Activated T-cell treated with anti-CD3 and anti-CD28 coated beads, Interleukin-2, amount 50 U/mL, for 1 hour (primary cell): ENCODE measurements at regions not wholly inside any gene's neighbourhood (a gene's known extent, or its start where the extent isn't known, plus 50 kb on each side); places are given as distances from the start of the nearest gene placed in this dataset.
"Not testable (repeated sequence)": the region's sequence is repeated elsewhere in the genome, so short reads cannot be mapped to it uniquely, and the experiment has no call there.

Experiments
- DNase-seq: peaks from one replicate; pipeline ENCODE4 v3.0.0-alpha.2; 2020

DNA sequence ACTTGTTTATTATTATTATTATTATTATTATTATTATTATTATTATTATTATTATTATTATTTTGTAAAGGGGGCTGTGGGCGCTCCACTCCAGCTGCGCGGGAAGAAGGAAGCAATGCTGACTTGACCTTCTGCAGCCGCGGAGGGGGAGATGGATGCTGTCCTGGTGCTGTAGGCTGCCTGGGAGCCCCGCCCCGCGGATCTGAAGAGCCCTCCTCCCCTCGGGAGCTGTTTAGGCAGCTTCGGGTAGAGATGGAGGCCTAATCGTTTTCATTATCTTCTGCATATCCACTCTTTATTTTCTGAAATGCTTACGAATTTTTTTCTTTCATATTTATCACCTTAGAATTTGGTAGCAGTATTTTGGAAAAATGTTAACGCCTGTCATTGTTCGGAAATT, 101.2 kb upstream of the KLF6 start:
- no peak for DNase-seq

DNA sequence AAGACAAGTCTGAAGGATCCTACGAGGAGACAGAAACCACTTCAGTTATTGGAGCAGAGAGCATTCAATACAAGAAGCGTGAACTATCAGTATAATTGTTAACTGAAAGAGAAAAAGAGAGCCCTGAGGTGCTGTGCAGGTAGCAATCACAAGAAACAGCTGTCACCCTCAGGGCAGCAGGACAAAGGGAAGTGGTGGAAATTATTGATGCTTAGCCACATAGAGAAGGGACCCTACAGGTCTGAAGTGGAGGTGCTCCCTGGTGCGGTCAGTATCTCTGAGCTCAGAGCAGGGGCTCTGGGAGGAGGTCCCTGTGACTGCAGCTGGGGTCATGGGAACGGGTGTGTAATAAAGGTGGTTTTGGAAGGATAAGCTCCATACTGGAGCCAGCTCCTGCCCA, 97.8 kb upstream of the KLF6 start:
- DNase-seq, result no peak

DNA sequence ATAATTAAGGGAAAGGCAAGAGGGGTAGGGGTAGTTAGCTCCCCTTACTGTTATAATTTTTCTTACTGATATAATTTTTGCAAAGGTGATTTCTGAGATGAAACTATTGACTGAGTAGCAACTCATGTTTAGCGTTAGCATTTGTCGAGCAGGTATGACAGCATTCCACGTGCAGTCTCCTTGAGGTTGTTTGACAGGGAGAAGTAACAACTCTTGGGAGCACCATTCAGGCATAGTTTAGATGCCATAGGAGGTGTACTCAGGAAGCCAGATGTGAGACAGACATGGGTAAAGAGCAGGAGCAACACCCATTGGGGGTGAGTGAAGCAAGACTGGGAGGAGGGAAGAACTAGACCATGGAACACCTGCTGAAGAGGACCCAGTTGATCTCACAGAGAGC, 96.6 kb upstream of the KLF6 start:
- no peak for DNase-seq

DNA sequence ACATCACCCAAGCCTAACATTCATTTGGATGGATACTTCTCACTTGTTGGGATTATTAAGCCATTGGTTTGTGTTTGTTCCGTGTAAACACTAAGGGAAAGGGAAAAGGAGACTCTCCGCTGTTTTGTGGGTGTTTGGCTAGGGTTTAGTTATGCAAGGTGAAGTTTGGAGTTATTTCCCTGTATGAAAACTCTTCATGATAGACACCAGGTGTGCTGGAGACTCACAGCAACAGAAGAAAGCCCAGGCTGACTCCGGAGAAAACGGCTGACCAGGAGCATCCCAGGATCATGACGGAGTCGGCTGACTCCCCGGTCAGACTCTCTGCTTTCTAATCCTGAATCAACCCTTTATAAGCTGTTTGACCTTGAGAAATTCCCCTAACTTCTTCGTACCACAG, 94.1 kb upstream of the KLF6 start:
- DNase-seq, result no peak

DNA sequence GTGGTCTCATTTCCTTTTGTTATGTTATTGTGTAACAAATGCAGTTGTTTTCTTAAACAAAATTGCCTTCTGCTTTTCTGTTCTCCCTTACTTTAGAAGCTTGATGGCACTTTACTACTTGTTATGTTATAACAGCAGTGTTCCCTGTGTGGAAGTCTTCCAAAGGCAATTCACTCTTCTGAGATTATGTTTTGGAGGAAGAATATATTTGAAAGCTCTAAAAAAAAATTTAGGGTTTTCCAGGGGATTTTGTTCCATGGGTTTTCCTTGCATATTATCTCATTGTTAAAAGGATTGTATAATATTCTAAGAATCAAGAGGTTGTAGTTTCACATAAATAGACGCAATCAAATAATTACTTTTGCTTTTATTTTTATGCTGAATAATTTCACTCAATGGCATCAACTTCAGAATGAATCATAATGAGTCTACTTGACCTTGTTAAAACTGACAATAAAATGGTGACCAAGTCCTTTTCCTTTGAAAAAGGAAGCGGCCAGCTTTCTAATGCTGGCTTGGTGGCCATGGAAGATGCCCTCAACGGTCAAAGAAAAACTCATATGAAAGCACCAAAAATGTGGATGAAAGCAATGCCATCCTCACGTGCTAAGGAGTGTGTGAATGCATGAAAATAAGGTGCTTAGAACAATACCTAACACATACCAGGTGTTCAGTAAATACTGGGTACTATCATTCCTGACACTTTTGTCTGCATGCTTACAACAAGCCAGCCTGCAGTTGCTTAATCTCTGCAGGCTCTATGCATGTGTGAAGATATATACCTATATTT, 92.4 kb upstream of the KLF6 start:
- DNase-seq, result no peak

DNA sequence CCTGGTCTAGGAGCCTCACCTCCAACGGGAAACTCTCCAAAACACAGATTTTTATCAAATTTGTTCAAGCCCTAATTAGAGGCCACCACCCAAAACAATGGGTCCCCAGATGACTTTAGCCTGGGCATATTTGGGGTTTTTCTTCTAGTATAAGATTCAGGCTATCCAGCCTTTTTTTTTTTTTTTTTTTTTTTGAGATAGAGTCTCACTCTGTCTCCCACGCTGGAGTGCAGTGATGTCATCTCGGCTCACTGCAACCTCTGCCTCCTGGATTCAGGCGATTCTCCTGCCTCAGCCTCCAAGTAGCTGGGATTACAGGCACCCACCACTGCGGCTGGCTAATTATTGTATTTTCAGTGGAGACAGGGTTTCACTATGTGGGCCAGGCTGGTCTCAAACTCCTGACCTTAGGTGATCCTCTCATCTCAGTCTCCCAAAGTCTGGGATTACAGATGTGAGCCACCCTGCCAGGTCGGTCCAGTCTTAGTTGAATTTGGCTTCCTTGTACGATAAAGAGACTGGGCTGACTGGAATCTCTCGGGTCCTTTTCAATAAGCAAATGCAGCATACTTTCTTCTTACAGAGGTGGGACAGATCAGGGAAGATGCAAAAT, 91.4 kb upstream of the KLF6 start:
- no peak for DNase-seq

DNA sequence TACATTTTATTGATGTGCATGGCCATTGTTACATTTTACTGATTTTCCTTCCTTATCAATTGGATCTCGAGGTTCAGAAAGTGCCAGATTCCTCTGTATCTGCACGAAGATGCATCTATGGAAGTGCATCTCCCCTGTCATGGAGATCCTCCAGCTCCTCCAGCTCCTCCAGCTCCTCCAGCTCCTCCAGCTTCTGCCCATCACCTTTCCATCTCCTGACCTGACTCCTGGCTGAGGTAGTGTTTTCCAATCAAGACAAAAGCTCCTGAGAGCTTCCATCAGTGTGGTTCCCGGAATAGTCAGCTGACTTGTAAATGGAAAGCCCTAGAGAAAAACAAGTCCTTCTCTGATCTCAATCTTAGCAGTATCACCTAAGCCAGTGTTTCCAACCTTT, 90.8 kb upstream of the KLF6 start:
- no peak for DNase-seq

DNA sequence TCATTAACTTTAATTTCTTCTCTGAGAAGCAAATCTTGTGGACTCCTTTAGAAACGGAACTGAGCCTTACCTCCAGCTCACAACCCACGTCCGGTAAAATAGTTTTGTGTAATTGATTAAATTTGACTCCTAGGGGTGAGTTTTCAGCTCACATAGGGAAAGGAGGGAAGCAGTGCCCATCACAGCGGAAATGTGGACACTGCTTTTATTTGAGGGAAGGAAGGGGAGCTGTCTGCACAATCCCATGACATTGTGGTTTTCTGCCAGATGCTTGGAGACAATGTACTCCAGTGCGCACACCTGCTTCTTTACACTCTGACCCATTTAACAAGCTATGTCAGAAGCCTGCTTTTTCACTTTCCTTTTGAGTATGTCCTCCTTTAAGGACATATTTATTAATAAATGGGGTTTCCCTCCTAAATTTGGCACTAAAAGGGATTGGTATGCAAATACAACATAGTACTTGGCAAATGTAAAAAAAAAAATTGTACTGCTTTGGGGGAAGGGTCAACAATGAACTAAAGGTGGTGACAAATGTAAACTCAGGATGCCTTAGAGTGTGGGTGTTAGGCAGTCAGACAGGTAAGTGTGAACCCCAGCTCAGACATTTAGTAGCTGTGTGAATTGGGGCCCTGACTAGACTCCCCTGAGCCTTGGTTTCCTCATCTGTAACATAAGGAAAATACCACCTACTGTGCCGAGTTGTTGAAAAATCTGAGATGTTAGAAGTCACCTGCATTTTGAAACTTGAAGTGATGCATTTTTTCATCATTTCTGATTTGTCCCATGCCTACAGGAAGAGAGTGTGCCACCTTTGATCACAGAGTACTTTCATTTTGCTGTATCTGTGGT, 90.2 kb upstream of the KLF6 start:
- peak; percentile 34 for DNase-seq

DNA sequence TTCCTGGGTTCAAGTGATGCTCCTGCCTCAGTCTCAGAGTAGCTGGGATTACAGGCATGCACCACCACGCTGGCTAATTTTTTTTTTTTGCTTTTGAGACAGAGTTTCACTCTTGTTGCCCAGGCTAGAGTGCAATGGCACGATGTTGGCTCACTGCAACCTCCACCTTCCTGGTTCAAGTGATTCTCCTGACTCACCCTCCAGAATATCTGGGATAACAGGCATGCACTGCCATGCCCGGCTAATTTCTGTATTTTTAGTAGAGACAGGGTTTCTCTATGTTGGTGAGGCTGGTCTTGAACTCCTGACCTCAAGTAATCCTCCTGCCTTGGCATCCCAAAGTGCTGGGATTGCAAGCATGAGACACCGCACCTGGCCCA, 89.6 kb upstream of the KLF6 start:
- DNase-seq, result not testable (repeated sequence)

DNA sequence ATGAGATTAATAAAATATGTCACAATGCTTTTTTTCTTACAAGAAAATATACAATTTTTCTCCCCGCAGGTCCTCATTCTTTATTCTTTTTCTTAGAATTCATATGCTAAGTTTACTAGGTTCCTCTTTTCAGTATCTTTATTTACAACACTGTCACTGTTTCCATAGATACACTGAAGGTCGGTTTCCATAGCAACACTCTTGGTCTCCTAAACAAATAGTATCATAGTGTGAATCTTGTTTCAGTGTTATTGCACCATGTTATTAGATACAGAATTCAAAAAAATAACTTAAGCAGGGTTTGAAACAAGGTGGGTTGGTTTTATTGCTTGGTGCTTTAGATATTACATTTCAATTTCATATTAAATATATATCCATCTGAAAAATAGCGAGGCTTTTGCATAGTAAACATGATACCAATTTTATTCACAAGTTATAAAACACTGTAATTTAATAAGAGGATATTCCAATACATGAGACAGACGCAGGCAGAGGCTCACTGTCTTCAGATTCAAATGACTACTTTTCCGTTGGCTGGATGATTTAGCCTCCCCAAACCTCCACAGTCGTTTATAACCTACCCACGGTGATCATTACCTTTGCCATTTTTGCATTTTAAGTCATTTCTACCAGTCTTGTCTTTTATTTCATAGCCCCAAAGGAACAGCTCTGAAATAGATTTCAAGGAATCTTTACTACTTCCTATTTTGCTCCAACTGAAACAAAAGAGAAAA, 88.9 kb upstream of the KLF6 start:
- no peak for DNase-seq

DNA sequence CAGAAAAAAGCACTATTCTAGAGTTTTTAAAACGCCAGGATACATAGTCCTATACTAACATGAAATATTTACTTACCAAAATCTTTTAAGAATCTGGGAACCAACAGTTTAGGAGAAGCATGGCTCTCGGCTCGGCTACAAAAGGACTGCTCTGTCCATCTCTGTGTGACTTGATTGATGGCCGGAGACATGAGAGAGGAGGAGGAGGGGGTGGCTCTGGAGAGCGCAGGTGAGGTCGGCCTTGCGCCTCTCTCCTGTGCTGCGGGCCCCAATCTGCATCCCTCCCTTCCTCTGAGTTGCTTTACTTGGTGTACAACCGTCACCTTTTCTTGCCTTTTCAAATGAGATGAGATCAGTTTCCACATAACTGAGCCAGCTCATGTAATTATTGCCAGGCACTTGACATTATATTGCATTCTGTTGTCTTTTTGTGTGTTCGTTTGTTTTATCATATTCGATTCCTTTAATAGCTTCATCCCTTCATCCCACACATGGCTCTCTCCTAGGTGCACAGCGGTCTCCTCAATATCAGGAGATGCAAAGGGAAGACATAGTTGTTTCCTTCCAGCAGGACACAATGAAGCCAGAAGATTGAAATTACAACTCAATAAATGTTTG, 87.8 kb upstream of the KLF6 start:
- DNase-seq, result no peak

DNA sequence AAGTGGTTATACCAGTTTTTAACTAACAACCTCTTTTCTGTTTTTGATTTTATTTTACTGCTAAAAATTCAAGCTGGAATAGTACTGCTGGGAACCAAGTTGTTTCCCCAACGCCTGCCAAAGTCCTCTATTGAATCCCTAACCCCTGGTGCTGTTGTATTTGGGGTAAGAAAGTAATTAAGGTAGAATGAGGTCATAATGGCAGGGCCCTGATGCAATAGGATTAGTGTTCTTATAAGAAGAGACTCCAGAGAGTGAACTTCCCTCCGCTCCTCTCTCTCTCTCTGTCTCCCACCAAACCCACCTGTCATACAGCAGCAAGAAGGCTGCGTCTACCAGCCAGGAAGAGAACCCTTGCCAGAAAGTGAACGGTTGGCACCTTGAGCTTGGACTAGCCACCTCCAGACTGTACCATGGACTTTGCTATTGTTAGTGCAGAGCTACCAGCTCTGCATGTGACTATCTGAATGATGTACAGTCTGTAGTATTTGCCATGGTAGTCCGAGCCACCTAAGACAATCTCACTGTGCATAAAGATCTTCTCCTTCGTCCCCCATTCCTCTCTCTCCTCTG, 86.5 kb upstream of the KLF6 start:
- DNase-seq, result no peak

DNA sequence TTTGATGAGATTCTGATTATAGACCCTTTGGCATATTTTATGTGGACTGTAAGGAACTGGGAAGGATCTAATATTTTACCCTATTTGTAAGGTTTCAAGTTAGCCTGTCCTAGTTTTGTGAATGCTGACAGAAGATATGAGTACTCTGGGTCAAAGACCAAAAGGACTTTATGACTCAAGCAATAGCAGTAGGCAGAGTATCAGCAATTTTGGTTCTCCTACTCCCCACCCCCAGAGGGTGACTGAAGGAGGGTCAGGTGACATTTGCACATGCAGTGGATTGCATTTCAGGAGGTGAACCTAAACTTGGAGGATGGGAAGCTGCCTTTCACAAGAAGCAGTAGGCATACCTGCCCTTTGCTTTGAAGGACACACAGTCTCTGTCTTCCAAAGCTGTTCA, 84.0 kb upstream of the KLF6 start:
- no peak for DNase-seq

DNA sequence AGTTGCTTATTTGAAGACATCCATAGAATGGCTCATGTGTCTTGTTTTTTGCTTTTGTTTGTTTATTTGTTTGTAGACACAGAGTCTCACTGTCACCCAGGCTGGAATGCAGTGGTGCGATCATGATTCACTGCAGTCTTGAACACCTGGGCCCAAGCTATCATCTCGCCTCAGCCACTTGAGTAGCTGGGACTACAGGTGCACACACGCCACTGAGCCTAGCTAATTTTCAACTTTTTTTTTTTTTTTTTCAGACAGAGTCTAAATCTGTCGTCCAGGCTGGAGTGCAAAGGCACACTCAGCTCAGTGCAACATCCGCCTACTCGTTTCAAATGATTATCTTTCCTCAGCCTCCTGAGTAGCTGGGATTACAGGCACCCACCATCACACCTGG, 83.3 kb upstream of the KLF6 start:
- DNase-seq, result no peak

DNA sequence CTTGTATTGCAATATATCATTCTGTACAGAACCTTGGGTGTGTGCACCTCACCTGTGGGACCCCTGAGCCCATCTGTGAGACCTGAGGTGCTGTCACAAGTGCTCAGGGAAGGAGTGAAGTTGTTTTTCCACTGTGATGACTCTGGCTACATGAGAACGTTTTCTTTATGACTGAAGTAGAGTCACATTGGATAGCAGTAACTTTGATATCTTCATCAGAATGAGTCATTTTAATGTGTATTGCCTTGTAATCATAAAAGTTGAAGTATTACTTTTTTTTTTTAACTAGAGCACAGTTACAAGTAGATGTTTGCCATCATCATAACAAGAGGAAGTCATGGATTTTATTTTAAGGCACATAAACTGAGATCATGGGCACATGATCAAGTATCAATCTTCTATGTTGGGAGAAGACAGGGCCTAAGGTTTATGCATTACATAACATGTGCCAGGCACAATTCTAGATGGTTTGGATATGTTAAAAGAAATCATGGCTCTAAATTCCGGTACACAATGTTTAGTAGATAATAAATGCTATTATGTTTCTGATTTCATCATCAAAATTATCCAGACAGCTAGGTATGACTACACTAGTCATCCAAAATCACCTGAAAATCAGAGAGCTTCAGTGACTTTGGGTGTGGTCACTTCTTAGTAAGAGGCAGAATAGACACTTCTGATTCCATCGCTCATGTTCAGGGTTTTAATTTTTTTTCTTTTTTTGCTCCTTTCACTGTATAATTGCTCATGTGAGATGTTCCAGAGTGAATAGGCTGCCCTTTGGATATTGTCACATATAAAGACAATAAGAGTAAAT, 82.7 kb upstream of the KLF6 start:
- DNase-seq, result no peak

DNA sequence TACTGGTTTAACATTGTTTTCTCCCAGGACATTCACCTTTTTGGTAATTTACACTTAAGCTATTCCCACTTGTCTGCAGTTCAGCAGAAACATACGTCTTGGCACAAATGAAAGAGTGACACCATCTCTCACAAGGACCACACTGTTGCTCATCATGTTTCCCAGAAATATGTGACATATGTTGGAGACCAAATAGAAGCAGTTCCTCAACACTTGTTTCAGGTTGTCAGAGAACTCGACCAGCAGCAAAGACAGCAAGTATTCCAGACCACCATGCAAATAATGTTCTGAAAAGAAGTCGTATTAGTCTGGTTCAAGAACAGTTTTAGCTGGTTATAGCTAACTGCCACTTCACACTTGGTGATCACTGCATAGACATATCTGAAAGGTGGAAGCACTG, 81.3 kb upstream of the KLF6 start:
- no peak for DNase-seq

DNA sequence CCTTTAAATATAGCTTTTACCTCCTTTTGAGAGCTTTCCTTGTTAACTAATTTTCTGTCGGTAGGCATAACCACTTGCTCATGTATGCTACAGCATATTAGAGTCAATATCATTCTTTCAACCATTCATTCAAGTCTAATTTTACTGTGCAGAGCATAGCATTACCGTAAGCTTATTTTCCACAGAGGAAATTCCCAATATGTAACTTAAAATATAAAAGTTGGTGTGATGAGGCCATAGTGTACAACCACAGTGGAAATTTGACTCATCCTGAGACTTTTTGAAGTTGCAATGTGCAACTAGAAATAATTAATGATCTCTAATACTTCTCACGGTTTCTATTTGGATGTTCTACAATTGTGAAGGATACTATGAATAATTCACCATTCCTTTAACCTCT, 80.6 kb upstream of the KLF6 start:
- DNase-seq, result no peak

DNA sequence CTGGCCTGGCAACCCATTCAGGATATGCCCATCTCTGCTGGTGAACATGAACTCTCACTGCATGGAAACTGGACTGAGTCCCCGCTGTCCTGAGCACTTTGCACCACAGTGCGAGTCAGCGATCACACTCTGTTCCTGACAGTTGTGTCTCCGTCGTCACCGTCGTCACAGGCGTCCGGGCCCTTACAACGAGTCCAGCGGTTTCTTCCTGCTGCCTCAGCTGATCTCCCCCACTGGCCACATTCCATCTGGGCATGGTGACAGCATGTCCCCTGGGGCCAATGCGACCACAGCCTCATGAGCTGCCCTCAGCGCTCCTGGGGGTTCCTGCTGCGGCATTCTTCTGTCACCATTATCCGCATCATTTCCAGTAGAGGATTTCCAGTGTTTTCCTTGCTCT, 76.8 kb upstream of the KLF6 start:
- DNase-seq, result no peak

DNA sequence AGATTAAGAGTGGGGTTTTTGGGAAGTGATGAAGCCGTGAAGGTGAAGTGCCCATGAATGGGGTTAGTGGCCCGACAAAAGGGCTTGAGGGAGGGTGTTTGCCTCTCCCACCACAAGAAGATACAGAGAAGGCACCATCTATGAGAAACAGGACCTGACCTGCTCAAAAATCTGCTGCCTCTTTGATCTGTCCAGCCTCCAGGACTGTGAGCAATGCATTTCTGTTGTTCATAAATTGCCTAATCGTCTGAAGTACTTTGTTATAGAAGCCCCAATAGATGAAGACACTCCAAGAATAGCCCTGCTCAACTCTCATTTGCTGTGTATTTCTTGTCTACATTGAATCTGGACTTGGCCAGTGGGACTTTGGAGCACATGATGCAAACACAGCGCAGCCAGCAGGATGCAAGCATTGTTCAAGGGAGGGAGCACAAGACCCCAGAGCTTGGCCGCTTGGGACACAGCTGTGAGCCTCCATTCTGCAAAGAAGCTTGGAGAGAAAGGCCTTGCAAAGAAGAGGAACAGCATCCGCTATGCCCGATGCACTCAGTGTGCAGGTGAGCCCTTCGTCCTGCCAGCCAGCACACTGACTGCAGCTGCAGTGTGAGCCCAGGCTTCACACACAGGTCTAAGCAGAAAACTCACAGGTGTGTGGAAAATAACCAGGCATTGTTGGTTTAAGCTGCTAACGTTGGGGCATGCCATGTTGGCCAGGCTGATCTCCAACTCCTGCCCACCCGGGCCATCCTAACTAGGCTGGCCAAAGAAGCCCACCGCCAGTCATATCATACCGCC, 73.2 kb upstream of the KLF6 start:
- no peak for DNase-seq

DNA sequence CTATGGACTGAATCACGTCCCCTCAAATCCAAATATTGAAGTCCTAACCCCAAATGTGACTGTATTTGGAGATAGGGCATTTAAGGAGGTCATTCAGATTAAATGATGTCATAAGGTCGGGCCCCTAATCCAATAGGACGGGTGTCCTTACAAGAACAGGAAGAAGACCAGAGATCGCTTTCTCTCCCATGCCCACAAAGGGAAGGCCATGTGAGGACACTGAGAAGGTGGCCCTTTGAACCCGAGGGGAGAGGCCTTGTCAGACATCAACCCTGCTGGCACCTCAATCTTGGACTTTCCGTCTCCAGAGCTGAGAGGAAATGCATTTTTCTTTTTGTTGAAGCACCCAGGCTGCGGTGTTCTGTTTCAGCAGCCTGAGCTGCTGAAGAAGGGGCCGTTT, 72.3 kb upstream of the KLF6 start:
- no peak for DNase-seq

DNA sequence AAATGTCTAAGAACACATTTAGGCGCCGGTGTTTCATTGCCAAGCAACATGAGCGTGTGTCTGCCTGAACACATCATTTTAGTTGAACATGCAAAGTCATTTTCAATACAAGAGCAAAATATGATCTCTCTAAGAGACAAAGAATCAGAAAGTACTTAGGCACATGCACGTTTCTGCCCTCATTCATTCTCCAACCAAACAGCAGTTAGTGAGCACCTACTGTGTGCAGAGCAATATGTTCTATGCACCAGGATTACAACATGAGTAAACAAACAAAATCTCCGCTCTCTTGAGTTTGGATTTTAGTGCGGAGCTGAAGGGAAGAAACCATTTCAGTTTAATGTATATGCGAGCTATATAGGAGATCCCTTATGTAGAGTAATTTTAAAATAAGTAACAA, 71.6 kb upstream of the KLF6 start:
- DNase-seq, result no peak
